HCT116 (cell line): ENCODE measurements at regions not wholly inside any gene's neighbourhood (a gene's known extent, or its start where the extent isn't known, plus 50 kb on each side); places are given as distances from the start of the nearest gene placed in this dataset.

Experiments used
- ATAC-seq: fragments of 200-7000 bp; cut with Tn5 transposase; 2 replicates; pipeline ENCODE4 v1.9.1; 2020; ENCODE audit warnings: mild to moderate bottlenecking, moderate library complexity
- BruUV-seq: library from RNA; stranded (reverse); fragments of 400-500 nt; replicated peaks from 2 replicates; lab custom pipeline; 2021; lab: Mats Ljungman, UMichigan
- CTCF ChIA-PET: fragments of 300-600 bp; sonication (Branson Sonifier 250); formaldehyde crosslinking; loops from one replicate; lab custom pipeline; 2021; ENCODE audit warnings: antibody characterized with exemption; lab: Charles Lee
- POLR2A ChIA-PET: fragments of 300-600, 350-600 bp; sonication (Branson Sonifier 250); formaldehyde crosslinking; loops from one replicate; lab custom pipeline; 2021; ENCODE audit warnings: antibody characterized with exemption; lab: Charles Lee
- RAD21 ChIA-PET, 2 experiments: fragments of 300-600 bp; sonication (Branson Sonifier 250); formaldehyde crosslinking; loops; one replicate each; lab custom pipeline; 2023; ENCODE audit warnings: low total read pairs in 2 of 2; ENCODE audit not compliant: uncharacterized antibody in 2 of 2, unreplicated experiment in 2 of 2, low non-redundant PET in 1 of 2; lab: Charles Lee
- DNase-seq: peaks from one replicate; pipeline ENCODE4 v3.0.0-alpha.2; 2010; ENCODE audit warnings: low read depth, low spot score
- H2AFZ ChIP-seq: fragments of 200-600 bp; shearing (Covaris generic), sonication (generic); 2 replicates; pipeline ENCODE4 v1.6.1; 2017; ENCODE audit warnings: low read depth, mixed run types, mixed read lengths, antibody characterized with exemption, low read length; ENCODE audit not compliant: poor library complexity, severe bottlenecking
- H3K27ac ChIP-seq: 2 replicates; pipeline ENCODE4 v1.5.1; 2012; ENCODE audit warnings: low read depth, low read length
- H3K27me3 ChIP-seq: fragments of 200-600 bp; sonication (generic); 2 replicates; pipeline ENCODE4 v1.6.1; 2016; ENCODE audit warnings: mixed run types, low read length, mixed read lengths; ENCODE audit not compliant: insufficient read depth
- H3K36me3 ChIP-seq, 2 experiments: fragments of 200-500 bp in 1 of 2; fragments of 200-600 bp in 1 of 2; sonication (Bioruptor generic) in 1 of 2; sonication (generic) in 1 of 2; 2 replicates each; pipeline versions ENCODE4 v1.5.1 to v1.6.1; 2014 to 2016; ENCODE audit warnings: low read length in 2 of 2, inconsistent platforms in 1 of 2, mixed read lengths in 1 of 2, mixed run types in 1 of 2; ENCODE audit not compliant: insufficient read depth in 2 of 2, control insufficient read depth in 1 of 2
- H3K4me1 ChIP-seq, 2 experiments: fragments of 200-600 bp in 1 of 2; sonication (generic) in 1 of 2; 2 replicates each; pipeline versions ENCODE4 v1.5.1 to v1.6.1; 2012 to 2017; ENCODE audit warnings: low read length in 2 of 2, inconsistent platforms in 1 of 2, mild to moderate bottlenecking in 1 of 2, mixed read lengths in 1 of 2, mixed run types in 1 of 2, moderate library complexity in 1 of 2; ENCODE audit not compliant: insufficient read depth in 2 of 2, control insufficient read depth in 1 of 2
- H3K4me2 ChIP-seq: fragments of 200-600 bp; sonication (generic); 2 replicates; pipeline ENCODE4 v1.6.1; 2017; ENCODE audit warnings: mixed run types, low read length, mixed read lengths
- H3K4me3 ChIP-seq, 2 experiments: fragments of 200-600 bp in 1 of 2; sonication (generic) in 1 of 2; replicated peaks in 1 of 2; 2 replicates each; pipeline ENCODE4 v1.5.1; 2011 to 2016; ENCODE audit warnings: low read length in 2 of 2, control low read depth in 1 of 2, low read depth in 1 of 2, mild to moderate bottlenecking in 1 of 2, mixed read lengths in 1 of 2, mixed run types in 1 of 2
- H3K79me2 ChIP-seq: fragments of 200-600 bp; sonication (generic); 2 replicates; pipeline ENCODE4 v1.6.1; 2017; ENCODE audit warnings: mild to moderate bottlenecking, mixed run types, low read length, moderate library complexity, mixed read lengths; ENCODE audit not compliant: insufficient read depth
- H3K9ac ChIP-seq: fragments of 200-600 bp; sonication (generic); 2 replicates; pipeline ENCODE4 v1.6.1; 2016; ENCODE audit warnings: low read length, mixed read lengths
- H3K9me2 ChIP-seq: fragments of 200-600 bp; sonication (generic), shearing (Covaris generic); 2 replicates; pipeline ENCODE4 v1.6.1; 2017; ENCODE audit warnings: mixed run types, mild to moderate bottlenecking, moderate library complexity; ENCODE audit not compliant: insufficient read depth
- H3K9me3 ChIP-seq, 2 experiments: fragments of 200-500 bp in 1 of 2; fragments of 200-600 bp in 1 of 2; sonication (Bioruptor generic) in 1 of 2; sonication (generic) in 1 of 2; 2 replicates each; pipeline ENCODE4 v1.6.1; 2014 to 2017; ENCODE audit warnings: low read length in 2 of 2, mixed read lengths in 2 of 2, inconsistent platforms in 1 of 2, low read depth in 1 of 2, mild to moderate bottlenecking in 1 of 2, mixed run types in 1 of 2, moderate library complexity in 1 of 2; ENCODE audit not compliant: control insufficient read depth in 1 of 2, insufficient read depth in 1 of 2
- H4K20me1 ChIP-seq: fragments of 200-600 bp; sonication (generic), shearing (Covaris generic); 2 replicates; pipeline ENCODE4 v1.6.1; 2017; ENCODE audit warnings: mixed run types, mild to moderate bottlenecking, moderate library complexity; ENCODE audit not compliant: insufficient read depth
- CBX3 ChIP-seq: IDR thresholded peaks from 2 replicates; pipeline ENCODE4 v1.6.1; 2012; ENCODE audit warnings: low read depth
- CEBPB ChIP-seq: IDR thresholded peaks from 2 replicates; pipeline ENCODE4 v1.6.1; 2012; ENCODE audit warnings: low read depth
- CTCF ChIP-seq, 3 experiments: fragments of 200-600 bp in 1 of 3; sonication (generic) in 1 of 3; IDR thresholded peaks in 2 of 3; conservative IDR thresholded peaks in 1 of 3; 2 replicates each; pipeline ENCODE4 v1.5.1; 2012 to 2017; ENCODE audit warnings: low read depth in 2 of 3, low read length in 2 of 3, antibody characterized with exemption in 1 of 3, borderline replicate concordance in 1 of 3, control low read depth in 1 of 3, mild to moderate bottlenecking in 1 of 3, mixed read lengths in 1 of 3, mixed run types in 1 of 3, moderate library complexity in 1 of 3; ENCODE audit not compliant: insufficient read depth in 1 of 3
- POLR2A ChIP-seq: IDR thresholded peaks from 2 replicates; pipeline ENCODE4 v1.7.0; 2011; ENCODE audit warnings: borderline replicate concordance; ENCODE audit not compliant: insufficient read depth, insufficient read length; ENCODE audit errors: extremely low read depth
- SP1 ChIP-seq: IDR thresholded peaks from 2 replicates; pipeline ENCODE4 v1.6.1; 2012; ENCODE audit warnings: low read depth
- TCF7L2 ChIP-seq: IDR thresholded peaks from 2 replicates; pipeline ENCODE4 v1.7.0; 2011; ENCODE audit warnings: borderline replicate concordance, inconsistent platforms; ENCODE audit not compliant: insufficient read depth, insufficient read length; ENCODE audit errors: extremely low read depth
- ZFX ChIP-seq: fragments of 450-650 bp; IDR thresholded peaks from 2 replicates; pipeline ENCODE4 v1.6.1; 2017
- intact Hi-C: fragments of 100-400 bp; cut with micrococcal nuclease; formaldehyde crosslinking; loops from 2 replicates; pipeline ENCODE4 v1.10.0; 2022
- TF ChIP-seq, protein P1 (sequence below): IDR thresholded peaks from 2 replicates; pipeline ENCODE4 v1.6.1; 2011; ENCODE audit warnings: mild to moderate bottlenecking, low read length, moderate library complexity; ENCODE audit not compliant: insufficient replicate concordance; ENCODE audit errors: extremely low read depth

DNA sequence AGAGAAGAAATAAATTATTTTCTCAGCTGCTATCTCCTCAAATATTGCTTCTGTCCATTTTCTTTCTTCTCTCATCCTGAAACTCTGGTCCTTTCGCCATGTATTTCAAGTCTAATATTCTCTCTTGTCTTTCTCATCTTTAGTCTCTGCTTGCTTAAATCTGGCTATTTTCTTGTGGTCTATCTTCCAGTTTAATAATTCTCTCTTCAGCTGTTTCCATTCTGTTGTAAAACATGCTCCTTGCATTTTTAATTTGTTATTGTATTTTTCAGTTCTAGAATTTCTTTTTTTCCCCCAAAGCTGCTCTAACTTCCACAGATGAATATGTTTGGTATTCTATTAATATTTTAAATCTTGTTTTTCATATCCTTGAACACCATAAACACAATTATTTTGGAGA lies 70.1 kb upstream of the TMPRSS2 start (continued):
- no peak for TF ChIP-seq ZFX

- DNase-seq (no peak), ATAC-seq (no peak)
- Histone ChIP-seq H3K9me2 (no peaks in the 10 kb centered on the region), H3K27me3 (no peaks in the 10 kb centered on the region), H2AFZ (no peak overlapping the region), H3K9me3 (0 out of 4 replicates have a peak, but pooled peaks cover 0 to 9% of the 10 kb centered on the region in 2 experiments), H3K27ac (no peak overlapping the region), H3K9ac (no peak overlapping the region), H3K4me3 (no peak overlapping the region), H3K79me2 (no peaks in the 10 kb centered on the region), H4K20me1 (no peaks in the 10 kb centered on the region), H3K4me2 (no peak overlapping the region), H3K4me1 (no peaks in the 10 kb centered on the region), H3K36me3 (no peaks in the 10 kb centered on the region)
- ChIA-PET CTCF (no interaction called here), RAD21 (no interaction called here), POLR2A (no interaction called here)
- BruUV-seq = no TSS peak
- TF ChIP-seq, protein P1, sequence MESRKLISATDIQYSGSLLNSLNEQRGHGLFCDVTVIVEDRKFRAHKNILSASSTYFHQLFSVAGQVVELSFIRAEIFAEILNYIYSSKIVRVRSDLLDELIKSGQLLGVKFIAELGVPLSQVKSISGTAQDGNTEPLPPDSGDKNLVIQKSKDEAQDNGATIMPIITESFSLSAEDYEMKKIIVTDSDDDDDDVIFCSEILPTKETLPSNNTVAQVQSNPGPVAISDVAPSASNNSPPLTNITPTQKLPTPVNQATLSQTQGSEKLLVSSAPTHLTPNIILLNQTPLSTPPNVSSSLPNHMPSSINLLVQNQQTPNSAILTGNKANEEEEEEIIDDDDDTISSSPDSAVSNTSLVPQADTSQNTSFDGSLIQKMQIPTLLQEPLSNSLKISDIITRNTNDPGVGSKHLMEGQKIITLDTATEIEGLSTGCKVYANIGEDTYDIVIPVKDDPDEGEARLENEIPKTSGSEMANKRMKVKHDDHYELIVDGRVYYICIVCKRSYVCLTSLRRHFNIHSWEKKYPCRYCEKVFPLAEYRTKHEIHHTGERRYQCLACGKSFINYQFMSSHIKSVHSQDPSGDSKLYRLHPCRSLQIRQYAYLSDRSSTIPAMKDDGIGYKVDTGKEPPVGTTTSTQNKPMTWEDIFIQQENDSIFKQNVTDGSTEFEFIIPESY = no peak
- TF ChIP-seq CTCF (IDR thresholded peaks at IDR 0.05 in 2 of 3, conservative IDR thresholded peaks at IDR 0.05 in 1 of 3; ENCODE audit: borderline replicate concordance in 1 of 3, insufficient read depth in 1 of 3, low read depth in 2 of 3, low read length in 2 of 3) = no peak
- TF ChIP-seq POLR2A = no peak
- no peak for TF ChIP-seq TCF7L2
- TF ChIP-seq CBX3 = no peak
- no peak for TF ChIP-seq SP1
- TF ChIP-seq CEBPB = no peak
- intact Hi-C loops = no loop called here
These were observed 68.2 kb upstream of the TMPRSS2 start for GRCh38 chr21:41576013-41576615.
